Suppressor macrophage (primary cell): ENCODE measurements at regions not wholly inside any gene's neighbourhood (a gene's known extent, or its start where the extent isn't known, plus 50 kb on each side); places are given as distances from the start of the nearest gene placed in this dataset.

Experiments used
- DNase-seq, 4 experiments: peaks; one replicate each; pipeline ENCODE4 v3.0.0-alpha.2; 2020 to 2022

- no peak for DNase-seq
These were observed 257.3 kb downstream of the XXYLT1 start for GRCh38 chr3:195013411-195014361.

DNA sequence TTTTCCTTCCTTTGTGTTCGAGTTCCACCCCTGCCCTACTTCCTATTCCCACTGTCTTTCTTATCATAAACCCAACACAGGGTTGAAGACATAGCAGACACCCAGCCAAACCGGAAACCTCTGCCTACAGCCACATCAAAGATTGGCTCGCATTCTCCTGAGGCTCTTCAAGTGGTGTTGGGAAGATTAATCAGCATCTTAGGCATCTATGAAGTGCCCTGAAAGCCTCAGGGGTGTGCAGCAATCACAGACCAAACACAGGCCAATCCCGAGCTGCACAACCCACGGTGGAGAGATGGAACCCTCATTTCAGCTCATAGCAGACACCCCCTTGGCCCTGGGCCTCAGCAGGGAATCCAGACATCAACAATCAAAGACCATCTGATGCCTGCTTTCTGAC lies 255.9 kb downstream of the XXYLT1 start:
- DNase-seq = no peak

DNA sequence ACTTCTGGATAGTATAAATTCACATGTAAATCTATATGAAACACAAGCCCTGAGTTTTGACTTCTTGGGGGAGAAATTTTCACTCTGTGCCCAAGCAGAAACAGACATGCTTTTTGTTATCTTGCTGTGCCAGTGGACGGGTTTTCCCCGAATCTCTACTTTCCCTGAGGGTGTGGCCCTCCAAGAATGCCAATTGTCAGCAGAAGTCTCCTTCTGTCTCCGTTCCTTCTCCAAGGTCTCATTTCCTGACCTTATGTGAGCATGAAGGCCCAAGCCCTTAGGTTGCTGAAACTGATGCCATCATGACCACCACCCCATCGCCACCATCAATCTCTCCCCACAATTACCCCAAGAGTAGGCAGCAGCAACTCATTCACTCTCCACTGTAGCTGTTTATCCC lies 253.8 kb downstream of the XXYLT1 start:
- no peak for DNase-seq
